Heart left ventricle (tissue), 13 donors: ENCODE measurements at regions not wholly inside any gene's neighbourhood (a gene's known extent, or its start where the extent isn't known, plus 50 kb on each side); places are given as distances from the start of the nearest gene placed in this dataset.

Source experiments
- POLR2A ChIP-seq, 2 donors: fragments of 450-650 bp; IDR thresholded peaks; one replicate each; pipeline ENCODE4 v1.6.1; 2017; ENCODE audit warnings: antibody characterized with exemption in 2 of 2, mild to moderate bottlenecking in 2 of 2, moderate library complexity in 2 of 2
- TF ChIP-seq, protein P1 (sequence below), 12 donors: fragments of 200-600 bp; sonication (generic) in 4 of 12; IDR thresholded peaks; one replicate each; pipeline versions ENCODE4 v1.5.0 to v1.8.0; 2018 to 2022; ENCODE audit warnings: antibody characterized with exemption in 12 of 12, mild to moderate bottlenecking in 5 of 12
- donor health status: ischemic (EF 13 %, LVEDD 7.1; RV severe dilation, severe dysfunction).
- donor health status: DM: no; HTN: yes; CAD: no.
- donor health status: DM: no; HTN: no; CAD: no.
- donor health status: ischemic (EF 25% LVEDD 6.9; RV normal size, moderate dysfunction).
- donor health status: ischemic (EF 25% LVEDD 5.7; RV mildly dilated, moderate dysfunction).
- donor health status: ischemic (EF 35%, LVEDD 5.7; RV mildly dilated, moderate dysfunction).
- donor health status: nonischemic (EF 11% LVEDD 7.7; RV severe dilation, severe dysfunction).
- donor health status: DM: yes; HTN: yes; CAD: no.
- donor health status: PGD.
- donor health status: ischemic (EF 29% LVEDD 5.4; RV normal size, mild dysfunction).
- donor health status: nonischemic (EF 23%, LVEDD 6.1; RV moderate dilation, normal function).

GRCh38 chr16:65746941-65747340, 619.5 kb upstream of the CDH5 start:
- TF ChIP-seq, protein P1, sequence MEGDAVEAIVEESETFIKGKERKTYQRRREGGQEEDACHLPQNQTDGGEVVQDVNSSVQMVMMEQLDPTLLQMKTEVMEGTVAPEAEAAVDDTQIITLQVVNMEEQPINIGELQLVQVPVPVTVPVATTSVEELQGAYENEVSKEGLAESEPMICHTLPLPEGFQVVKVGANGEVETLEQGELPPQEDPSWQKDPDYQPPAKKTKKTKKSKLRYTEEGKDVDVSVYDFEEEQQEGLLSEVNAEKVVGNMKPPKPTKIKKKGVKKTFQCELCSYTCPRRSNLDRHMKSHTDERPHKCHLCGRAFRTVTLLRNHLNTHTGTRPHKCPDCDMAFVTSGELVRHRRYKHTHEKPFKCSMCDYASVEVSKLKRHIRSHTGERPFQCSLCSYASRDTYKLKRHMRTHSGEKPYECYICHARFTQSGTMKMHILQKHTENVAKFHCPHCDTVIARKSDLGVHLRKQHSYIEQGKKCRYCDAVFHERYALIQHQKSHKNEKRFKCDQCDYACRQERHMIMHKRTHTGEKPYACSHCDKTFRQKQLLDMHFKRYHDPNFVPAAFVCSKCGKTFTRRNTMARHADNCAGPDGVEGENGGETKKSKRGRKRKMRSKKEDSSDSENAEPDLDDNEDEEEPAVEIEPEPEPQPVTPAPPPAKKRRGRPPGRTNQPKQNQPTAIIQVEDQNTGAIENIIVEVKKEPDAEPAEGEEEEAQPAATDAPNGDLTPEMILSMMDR (IDR thresholded peaks at IDR 0.05): no peak
- no peak for TF ChIP-seq POLR2A (IDR thresholded peaks at IDR 0.05)
